ENCODE measurements at regions not wholly inside any gene's neighbourhood (a gene's known extent, or its start where the extent isn't known, plus 50 kb on each side); places are given as distances from the start of the nearest gene placed in this dataset.

GRCh38 chr15:93332168-93332553 lies 243.2 kb upstream of the RGMA start:
- no peak for ATAC-seq
- ChIA-PET CTCF (interaction anchor here (0.6 kb wide), 1 partner anchor 117 kb away, joined by 3 read pairs; no protein-coding TSS in a partner anchor), POLR2A (no interaction called here), RAD21 (ENCODE audit: unreplicated experiment) (no interaction called here), SMC1A (ENCODE audit: uncharacterized antibody, unreplicated experiment) (no interaction called here)
- H3K9ac ChIP-seq (ENCODE audit: control insufficient read depth, insufficient read depth, low read length), result no peak overlapping the region
- H3K79me2 ChIP-seq (ENCODE audit: control insufficient read depth, insufficient read depth, low read length), result no peaks in the 10 kb centered on the region
- no peak overlapping the region for H3K4me3 ChIP-seq
- H3K9me3 ChIP-seq (replicated peaks; ENCODE audit: control insufficient read depth, insufficient read depth, low read length), result no peaks in the 10 kb centered on the region
- no peaks in the 10 kb centered on the region for H3K36me3 ChIP-seq (ENCODE audit: control insufficient read depth in 2 of 2, insufficient read depth in 2 of 2, low read length in 1 of 2)
- no peak for DNase-seq (ENCODE audit: low read depth, low spot score)
- no peak overlapping the region for H3K27ac ChIP-seq (ENCODE audit: control insufficient read depth, insufficient read depth)
- intact Hi-C loops (cut with micrococcal nuclease; ENCODE audit: unreplicated experiment) (no loop called here), in situ Hi-C loops (cut with MboI) (no loop called here)
- no peaks in the 10 kb centered on the region for H4K20me1 ChIP-seq (ENCODE audit: control insufficient read depth, insufficient read depth)
- no peaks in the 10 kb centered on the region for H3K4me1 ChIP-seq (ENCODE audit: control insufficient read depth, insufficient read depth, low read length)
- WGBS (ENCODE audit: insufficient coverage, insufficient replicate concordance, low lambda C conversion rate, missing lambda C conversion rate), result 0% methylated on average over 4 of the region's 4 CpGs
- FAIRE-seq, result no peak
- H2AFZ ChIP-seq (ENCODE audit: control insufficient read depth, low read depth, low read length), result no peak overlapping the region
- peaks cover 0 to 2% of the 10 kb centered on the region in 2 experiments; a peak in 2 of 4 replicates for H3K27me3 ChIP-seq (replicated peaks in 1 of 2; ENCODE audit: control insufficient read depth in 2 of 2, insufficient read depth in 2 of 2, low read length in 1 of 2)
- H3K4me2 ChIP-seq (ENCODE audit: control insufficient read depth, insufficient read depth), result no peak overlapping the region
- BruUV-seq (replicated peaks), result no TSS peak
- TF ChIP-seq TCF12 (IDR thresholded peaks at IDR 0.05; ENCODE audit: low read depth, low read length) (no peak), CHD2 (IDR thresholded peaks at IDR 0.05; ENCODE audit: borderline replicate concordance, low read depth, low read length) (no peak), TAF1 (IDR thresholded peaks at IDR 0.05; ENCODE audit: borderline replicate concordance, low read depth, low read length) (no peak), FOXM1 (IDR thresholded peaks at IDR 0.05; ENCODE audit: low read depth, low read length) (no peak), ELK1 (IDR thresholded peaks at IDR 0.05; ENCODE audit: low read depth, low read length) (no peak), NR2C2 (IDR thresholded peaks at IDR 0.05; ENCODE audit: borderline replicate concordance, control insufficient read depth, insufficient read length, low read depth) (no peak), CHD4 (IDR thresholded peaks at IDR 0.05) (no peak), RFX5 (IDR thresholded peaks at IDR 0.05; ENCODE audit: low read depth, low read length) (no peak), SPI1 (IDR thresholded peaks at IDR 0.05; ENCODE audit: borderline replicate concordance, insufficient read depth, low read depth, low read length) (no peak), RB1 (IDR thresholded peaks at IDR 0.05; ENCODE audit: borderline replicate concordance) (no peak), HDAC2 (IDR thresholded peaks at IDR 0.05) (no peak), KLF5 (IDR thresholded peaks at IDR 0.05; ENCODE audit: partially characterized antibody) (no peak), PAX5 (IDR thresholded peaks at IDR 0.05; ENCODE audit: borderline replicate concordance, low read depth, low read length) (no peak), SIX5 (IDR thresholded peaks at IDR 0.05; ENCODE audit: low read depth, low read length, severe bottlenecking) (no peak)
- TF ChIP-seq, protein P1, sequence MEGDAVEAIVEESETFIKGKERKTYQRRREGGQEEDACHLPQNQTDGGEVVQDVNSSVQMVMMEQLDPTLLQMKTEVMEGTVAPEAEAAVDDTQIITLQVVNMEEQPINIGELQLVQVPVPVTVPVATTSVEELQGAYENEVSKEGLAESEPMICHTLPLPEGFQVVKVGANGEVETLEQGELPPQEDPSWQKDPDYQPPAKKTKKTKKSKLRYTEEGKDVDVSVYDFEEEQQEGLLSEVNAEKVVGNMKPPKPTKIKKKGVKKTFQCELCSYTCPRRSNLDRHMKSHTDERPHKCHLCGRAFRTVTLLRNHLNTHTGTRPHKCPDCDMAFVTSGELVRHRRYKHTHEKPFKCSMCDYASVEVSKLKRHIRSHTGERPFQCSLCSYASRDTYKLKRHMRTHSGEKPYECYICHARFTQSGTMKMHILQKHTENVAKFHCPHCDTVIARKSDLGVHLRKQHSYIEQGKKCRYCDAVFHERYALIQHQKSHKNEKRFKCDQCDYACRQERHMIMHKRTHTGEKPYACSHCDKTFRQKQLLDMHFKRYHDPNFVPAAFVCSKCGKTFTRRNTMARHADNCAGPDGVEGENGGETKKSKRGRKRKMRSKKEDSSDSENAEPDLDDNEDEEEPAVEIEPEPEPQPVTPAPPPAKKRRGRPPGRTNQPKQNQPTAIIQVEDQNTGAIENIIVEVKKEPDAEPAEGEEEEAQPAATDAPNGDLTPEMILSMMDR (IDR thresholded peaks at IDR 0.05 in 2 of 3, conservative IDR thresholded peaks at IDR 0.05 in 1 of 3; ENCODE audit: control insufficient read depth in 2 of 3, extremely low read depth in 1 of 3, insufficient read depth in 1 of 3, low read depth in 3 of 3, low read length in 3 of 3), result no peak
- TF ChIP-seq, protein P2, sequence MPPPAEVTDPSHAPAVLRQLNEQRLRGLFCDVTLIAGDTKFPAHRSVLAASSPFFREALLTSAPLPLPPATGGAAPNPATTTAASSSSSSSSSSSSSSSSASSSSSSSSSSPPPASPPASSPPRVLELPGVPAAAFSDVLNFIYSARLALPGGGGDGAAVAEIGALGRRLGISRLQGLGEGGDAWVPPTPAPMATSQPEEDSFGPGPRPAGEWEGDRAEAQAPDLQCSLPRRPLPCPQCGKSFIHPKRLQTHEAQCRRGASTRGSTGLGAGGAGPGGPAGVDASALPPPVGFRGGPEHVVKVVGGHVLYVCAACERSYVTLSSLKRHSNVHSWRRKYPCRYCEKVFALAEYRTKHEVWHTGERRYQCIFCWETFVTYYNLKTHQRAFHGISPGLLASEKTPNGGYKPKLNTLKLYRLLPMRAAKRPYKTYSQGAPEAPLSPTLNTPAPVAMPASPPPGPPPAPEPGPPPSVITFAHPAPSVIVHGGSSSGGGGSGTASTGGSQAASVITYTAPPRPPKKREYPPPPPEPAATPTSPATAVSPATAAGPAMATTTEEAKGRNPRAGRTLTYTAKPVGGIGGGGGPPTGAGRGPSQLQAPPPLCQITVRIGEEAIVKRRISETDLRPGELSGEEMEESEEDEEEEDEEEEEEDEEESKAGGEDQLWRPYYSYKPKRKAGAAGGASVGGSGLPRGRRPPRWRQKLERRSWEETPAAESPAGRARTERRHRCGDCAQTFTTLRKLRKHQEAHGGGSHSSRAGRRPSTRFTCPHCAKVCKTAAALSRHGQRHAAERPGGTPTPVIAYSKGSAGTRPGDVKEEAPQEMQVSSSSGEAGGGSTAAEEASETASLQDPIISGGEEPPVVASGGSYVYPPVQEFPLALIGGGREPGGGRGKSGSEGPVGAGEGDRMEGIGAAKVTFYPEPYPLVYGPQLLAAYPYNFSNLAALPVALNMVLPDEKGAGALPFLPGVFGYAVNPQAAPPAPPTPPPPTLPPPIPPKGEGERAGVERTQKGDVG (CRISPR knock-in tag; IDR thresholded peaks at IDR 0.05), result no peak
- TF ChIP-seq, protein P3, sequence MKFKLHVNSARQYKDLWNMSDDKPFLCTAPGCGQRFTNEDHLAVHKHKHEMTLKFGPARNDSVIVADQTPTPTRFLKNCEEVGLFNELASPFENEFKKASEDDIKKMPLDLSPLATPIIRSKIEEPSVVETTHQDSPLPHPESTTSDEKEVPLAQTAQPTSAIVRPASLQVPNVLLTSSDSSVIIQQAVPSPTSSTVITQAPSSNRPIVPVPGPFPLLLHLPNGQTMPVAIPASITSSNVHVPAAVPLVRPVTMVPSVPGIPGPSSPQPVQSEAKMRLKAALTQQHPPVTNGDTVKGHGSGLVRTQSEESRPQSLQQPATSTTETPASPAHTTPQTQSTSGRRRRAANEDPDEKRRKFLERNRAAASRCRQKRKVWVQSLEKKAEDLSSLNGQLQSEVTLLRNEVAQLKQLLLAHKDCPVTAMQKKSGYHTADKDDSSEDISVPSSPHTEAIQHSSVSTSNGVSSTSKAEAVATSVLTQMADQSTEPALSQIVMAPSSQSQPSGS (IDR thresholded peaks at IDR 0.05; ENCODE audit: low read length), result no peak

All from GM12878 (cell line).